B cell (primary cell): ENCODE measurements at regions not wholly inside any gene's neighbourhood (a gene's known extent, or its start where the extent isn't known, plus 50 kb on each side); places are given as distances from the start of the nearest gene placed in this dataset.

ENCODE experiments used
- ATAC-seq: fragments of 200-7000 bp; cut with Tn5 transposase; one replicate; pipeline ENCODE4 v1.10.0; 2021; ENCODE audit warnings: low read depth, mild to moderate bottlenecking, moderate number of reproducible peaks, moderate library complexity
- CTCF ChIA-PET: fragments of 350-600 bp; sonication (Branson Sonifier 250); formaldehyde crosslinking; loops from one replicate; lab custom pipeline; 2021; ENCODE audit warnings: antibody characterized with exemption, inconsistent platforms; lab: Charles Lee
- POLR2A ChIA-PET: fragments of 350-600 bp; sonication (Branson Sonifier 250); formaldehyde crosslinking; loops from one replicate; lab custom pipeline; 2021; ENCODE audit warnings: antibody characterized with exemption; lab: Charles Lee
- DNase-seq: peaks from one replicate; pipeline ENCODE4 v3.0.0; 2013
- H2AFZ ChIP-seq: 2 replicates; pipeline ENCODE4 v1.6.1; 2012; ENCODE audit warnings: mild to moderate bottlenecking, low read depth, low read length; ENCODE audit not compliant: insufficient read depth, poor library complexity, severe bottlenecking
- H3K27ac ChIP-seq, 2 donors: 1 replicate in 1 of 2; 2 replicates in 1 of 2; pipeline ENCODE4 v1.5.1; 2012 to 2013; ENCODE audit warnings: low read length in 2 of 2, mild to moderate bottlenecking in 2 of 2, moderate library complexity in 1 of 2
- H3K27me3 ChIP-seq, 4 experiments: fragments of 200-600 bp in 1 of 4; sonication (generic) in 1 of 4; replicated peaks in 1 of 4; 1 replicate in 2 of 4; 2 replicates in 2 of 4; pipeline versions ENCODE4 v1.6.1 to v1.7.0; 2013 to 2016; ENCODE audit warnings: low read length in 3 of 4, mild to moderate bottlenecking in 2 of 4, mixed read lengths in 1 of 4, moderate library complexity in 1 of 4; ENCODE audit not compliant: insufficient read depth in 4 of 4, control insufficient read depth in 3 of 4; ENCODE audit errors: control extremely low read depth in 1 of 4
- H3K36me3 ChIP-seq, 2 experiments: replicated peaks in 1 of 2; 1 replicate in 1 of 2; 2 replicates in 1 of 2; pipeline versions ENCODE4 v1.6.1 to v1.7.1; 2013; ENCODE audit warnings: low read length in 1 of 2; ENCODE audit not compliant: insufficient read depth in 2 of 2, control insufficient read depth in 1 of 2; ENCODE audit errors: control extremely low read depth in 1 of 2, extremely low read depth in 1 of 2
- H3K4me1 ChIP-seq, 2 donors: fragments of 200-600 bp in 1 of 2; sonication (generic) in 1 of 2; 1 replicate in 1 of 2; 2 replicates in 1 of 2; pipeline versions ENCODE4 v1.5.1 to v1.6.1; 2013 to 2017; ENCODE audit warnings: low read length in 2 of 2; ENCODE audit not compliant: control insufficient read depth in 2 of 2, insufficient read depth in 2 of 2
- H3K4me2 ChIP-seq: replicated peaks from 2 replicates; pipeline ENCODE3; 2012; ENCODE audit warnings: mild to moderate bottlenecking, low read depth, low read length; ENCODE audit not compliant: poor library complexity, severe bottlenecking
- H3K4me3 ChIP-seq, 5 experiments: fragments of 200-600 bp in 1 of 5; sonication (generic) in 1 of 5; 1 replicate in 3 of 5; 2 replicates in 2 of 5; pipeline versions ENCODE4 v1.5.1 to v1.7.0; 2011 to 2016; ENCODE audit warnings: low read length in 4 of 5, mild to moderate bottlenecking in 4 of 5, low read depth in 2 of 5, control low read depth in 1 of 5, moderate library complexity in 1 of 5; ENCODE audit not compliant: insufficient read depth in 1 of 5; ENCODE audit errors: control extremely low read depth in 1 of 5, extremely low read depth in 1 of 5
- H3K79me2 ChIP-seq: fragments of 200-600 bp; sonication (generic); one replicate; pipeline ENCODE4 v1.6.0; 2016; ENCODE audit warnings: low read length; ENCODE audit not compliant: control insufficient read depth, insufficient read depth
- H3K9ac ChIP-seq: fragments of 200-600 bp; sonication (generic); 2 replicates; pipeline ENCODE4 v1.6.1; 2017; ENCODE audit warnings: mild to moderate bottlenecking, low read length, moderate library complexity
- H3K9me3 ChIP-seq, 3 donors: one replicate each; pipeline versions ENCODE4 v1.6.1 to v1.7.1; 2013; ENCODE audit warnings: low read length in 2 of 3; ENCODE audit not compliant: control insufficient read depth in 2 of 3, insufficient read depth in 1 of 3; ENCODE audit errors: control extremely low read depth in 1 of 3
- H4K20me1 ChIP-seq: 2 replicates; pipeline ENCODE4 v1.6.0; 2012; ENCODE audit warnings: mild to moderate bottlenecking, low read length; ENCODE audit not compliant: insufficient read depth, control insufficient read depth, poor library complexity, severe bottlenecking
- H3K27ac Mint-ChIP-seq: one replicate; pipeline ENCODE4 v1.8.0; 2021; ENCODE audit warnings: mixed read lengths
- H3K27me3 Mint-ChIP-seq: one replicate; pipeline ENCODE4 v1.8.0; 2021; ENCODE audit warnings: mixed read lengths
- H3K4me1 Mint-ChIP-seq: one replicate; pipeline ENCODE4 v1.8.0; 2021; ENCODE audit warnings: mixed read lengths
- H3K4me3 Mint-ChIP-seq: one replicate; pipeline ENCODE4 v1.8.0; 2021; ENCODE audit warnings: mixed read lengths
- H3K9me3 Mint-ChIP-seq: one replicate; pipeline ENCODE4 v1.8.0; 2022; ENCODE audit warnings: mixed read lengths; ENCODE audit not compliant: insufficient read depth
- CTCF ChIP-seq: fragments of 200-600 bp; IDR thresholded peaks from one replicate; pipeline ENCODE4 v1.8.0; 2022; ENCODE audit warnings: antibody characterized with exemption, mild to moderate bottlenecking
- EZH2 ChIP-seq: IDR thresholded peaks from 2 replicates; pipeline ENCODE4 v1.6.1; 2012; ENCODE audit warnings: borderline replicate concordance, low read depth, mild to moderate bottlenecking, moderate library complexity, low read length; ENCODE audit not compliant: insufficient read depth, poor library complexity, severe bottlenecking
- WGBS: methylation state at CpG from one replicate; pipeline ENCODE4 v1.1.5; 2013; ENCODE audit warnings: missing lambda C conversion rate; ENCODE audit not compliant: insufficient coverage; 5-methylcytosine and 5-hydroxymethylcytosine counted together
- intact Hi-C: fragments of 100-400 bp; cut with micrococcal nuclease; formaldehyde crosslinking; loops from one replicate; pipeline ENCODE4 v1.10.0; 2022

GRCh38 chr1:239725371-239725770 is 339.0 kb downstream of the CHRM3 start:
- Histone ChIP-seq H2AFZ (no peak overlapping the region), H3K36me3 (no peaks in the 10 kb centered on the region), H3K4me3 (no peak overlapping the region), H3K27ac (no peak overlapping the region), H3K9ac (no peak overlapping the region), H4K20me1 (no peaks in the 10 kb centered on the region), H3K9me3 (no peaks in the 10 kb centered on the region), H3K79me2 (no peaks in the 10 kb centered on the region), H3K27me3 (no peaks in the 10 kb centered on the region), H3K4me2 (no peak overlapping the region), H3K4me1 (peaks cover 0 to 4% of the 10 kb centered on the region in 2 donors)
- WGBS, result 100% methylated on average over 2 of the region's 6 CpGs
- no peaks in the 10 kb centered on the region for H3K27me3 Mint-ChIP-seq
- TF ChIP-seq EZH2 (no peak), CTCF (no peak)
- ATAC-seq (no peak), DNase-seq (no peak)
- no peaks in the 10 kb centered on the region for H3K4me1 Mint-ChIP-seq
- intact Hi-C loops, result no loop called here
- no peak overlapping the region for H3K27ac Mint-ChIP-seq
- H3K9me3 Mint-ChIP-seq, result no peaks in the 10 kb centered on the region
- ChIA-PET POLR2A (no interaction called here), CTCF (no interaction called here)
- H3K4me3 Mint-ChIP-seq, result no peak overlapping the region

- CTCF ChIA-PET, result no interaction called here
- Histone ChIP-seq H3K27ac (no peak overlapping the region), H3K9ac (no peak overlapping the region), H3K79me2 (no peaks in the 10 kb centered on the region), H3K4me2 (no peak overlapping the region), H3K4me3 (no peak overlapping the region), H3K27me3 (no peaks in the 10 kb centered on the region), H4K20me1 (no peaks in the 10 kb centered on the region), H2AFZ (no peak overlapping the region), H3K36me3 (no peaks in the 10 kb centered on the region), H3K4me1 (peaks cover 0 to 4% of the 10 kb centered on the region in 2 donors), H3K9me3 (no peaks in the 10 kb centered on the region)
- H3K9me3 Mint-ChIP-seq, result no peaks in the 10 kb centered on the region
- no peak overlapping the region for H3K27ac Mint-ChIP-seq
- POLR2A ChIA-PET, result no interaction called here
- H3K4me3 Mint-ChIP-seq, result no peak overlapping the region
- no peaks in the 10 kb centered on the region for H3K4me1 Mint-ChIP-seq
- WGBS, result 67% methylated on average over 1 of the region's 5 CpGs
- intact Hi-C loops, result no loop called here
- H3K27me3 Mint-ChIP-seq, result no peaks in the 10 kb centered on the region
- ATAC-seq (no peak), DNase-seq (no peak)
- no peak for TF ChIP-seq CTCF
- no peak for TF ChIP-seq EZH2
Observed at GRCh38 chr1:239725933-239726332, 339.6 kb downstream of the CHRM3 start.
